GM19395 (cell line): ENCODE measurements at regions not wholly inside any gene's neighbourhood (a gene's known extent, or its start where the extent isn't known, plus 50 kb on each side); places are given as distances from the start of the nearest gene placed in this dataset.
"Not testable (repeated sequence)": the region's sequence is repeated elsewhere in the genome, so short reads cannot be mapped to it uniquely, and the experiment has no call there.

Experiments
- ATAC-seq: cut with Tn5 transposase; IDR thresholded peaks from one replicate; pipeline ENCODE4 v1.9.1; 2021; ENCODE audit warnings: mild to moderate bottlenecking, moderate library complexity; ENCODE audit not compliant: unreplicated experiment

- not testable (repeated sequence) for ATAC-seq
Measured at GRCh38 chr16:18157854-18158253, 178.7 kb downstream of the NPIPA8 start.

GRCh38 chr16:18152832-18153231, 183.7 kb downstream of the NPIPA8 start:
- not testable (repeated sequence) for ATAC-seq

- ATAC-seq: not testable (repeated sequence)
Measured at GRCh38 chr16:18148132-18148531, 188.4 kb downstream of the NPIPA8 start.

- not testable (repeated sequence) for ATAC-seq
Measured at GRCh38 chr16:18146601-18147142, 189.9 kb downstream of the NPIPA8 start.

- not testable (repeated sequence) for ATAC-seq
Measured at GRCh38 chr16:18142066-18142465, 194.5 kb downstream of the NPIPA8 start.

GRCh38 chr16:18136288-18136687, 200.2 kb downstream of the NPIPA8 start:
- not testable (repeated sequence) for ATAC-seq

GRCh38 chr16:18135024-18135423, 201.5 kb downstream of the NPIPA8 start:
- not testable (repeated sequence) for ATAC-seq

GRCh38 chr16:18131587-18131986, 204.9 kb downstream of the NPIPA8 start:
- ATAC-seq: not testable (repeated sequence)

- not testable (repeated sequence) for ATAC-seq
Measured at GRCh38 chr16:18130478-18131120, 205.9 kb downstream of the NPIPA8 start.

- not testable (repeated sequence) for ATAC-seq
Measured at GRCh38 chr16:18127033-18127432, 209.5 kb downstream of the NPIPA8 start.

GRCh38 chr16:18119092-18119491, 217.4 kb downstream of the NPIPA8 start:
- not testable (repeated sequence) for ATAC-seq

- not testable (repeated sequence) for ATAC-seq
Measured at GRCh38 chr16:18118684-18119083, 217.9 kb downstream of the NPIPA8 start.

- ATAC-seq: not testable (repeated sequence)
Measured at GRCh38 chr16:18118071-18118470, 218.5 kb downstream of the NPIPA8 start.

- ATAC-seq: not testable (repeated sequence)
Measured at GRCh38 chr16:18104412-18104811, 232.1 kb downstream of the NPIPA8 start.

- not testable (repeated sequence) for ATAC-seq
Measured at GRCh38 chr16:18101077-18101476, 235.5 kb downstream of the NPIPA8 start.

- not testable (repeated sequence) for ATAC-seq
Measured at GRCh38 chr16:18092605-18093004, 243.9 kb downstream of the NPIPA8 start.

GRCh38 chr16:18080658-18081363, 255.7 kb downstream of the NPIPA8 start:
- not testable (repeated sequence) for ATAC-seq

GRCh38 chr16:18077910-18078309, 258.6 kb downstream of the NPIPA8 start:
- not testable (repeated sequence) for ATAC-seq

GRCh38 chr16:18072161-18072560, 264.4 kb downstream of the NPIPA8 start:
- no peak for ATAC-seq

GRCh38 chr16:18069683-18070082, 266.9 kb downstream of the NPIPA8 start:
- ATAC-seq: no peak

GRCh38 chr16:18068477-18068876, 268.1 kb downstream of the NPIPA8 start:
- ATAC-seq: no peak

GRCh38 chr16:18062713-18063112, 273.8 kb downstream of the NPIPA8 start:
- ATAC-seq: no peak
